Medulla oblongata (tissue), 1 donor: ENCODE measurements at regions not wholly inside any gene's neighbourhood (a gene's known extent, or its start where the extent isn't known, plus 50 kb on each side); places are given as distances from the start of the nearest gene placed in this dataset.
"Not testable (repeated sequence)": the region's sequence is repeated elsewhere in the genome, so short reads cannot be mapped to it uniquely, and the experiment has no call there.

Experiments
- DNase-seq: peaks from one replicate; pipeline ENCODE4 v3.0.0-alpha.2; 2015; ENCODE audit errors: extremely low spot score

- DNase-seq = no peak
Observed at GRCh38 chr4:34419871-34420270, 1824.4 kb downstream of the ARAP2 start.

- peak; percentile 7 for DNase-seq
Observed at GRCh38 chr4:34422472-34423175, 1821.7 kb downstream of the ARAP2 start.

GRCh38 chr4:34432706-34433105, 1811.6 kb downstream of the ARAP2 start:
- DNase-seq = no peak

- DNase-seq = not testable (repeated sequence)
Observed at GRCh38 chr4:34434377-34434776, 1809.9 kb downstream of the ARAP2 start.

- no peak for DNase-seq
Observed at GRCh38 chr4:34464196-34464595, 1780.1 kb downstream of the ARAP2 start.

GRCh38 chr4:34466411-34466810, 1777.9 kb downstream of the ARAP2 start:
- no peak for DNase-seq

GRCh38 chr4:34469516-34469915, 1774.8 kb downstream of the ARAP2 start:
- DNase-seq = no peak

- DNase-seq = no peak
Observed at GRCh38 chr4:34485252-34485651, 1759.1 kb downstream of the ARAP2 start.

GRCh38 chr4:34486461-34487363, 1757.6 kb downstream of the ARAP2 start:
- no peak for DNase-seq

GRCh38 chr4:34492414-34492813, 1751.9 kb downstream of the ARAP2 start:
- no peak for DNase-seq

- no peak for DNase-seq
Observed at GRCh38 chr4:34502086-34502485, 1742.2 kb downstream of the ARAP2 start.

GRCh38 chr4:34504731-34505130, 1739.6 kb downstream of the ARAP2 start:
- not testable (repeated sequence) for DNase-seq

GRCh38 chr4:34506511-34507092, 1737.7 kb downstream of the ARAP2 start:
- DNase-seq = not testable (repeated sequence)

- DNase-seq = no peak
Observed at GRCh38 chr4:34512616-34513015, 1731.7 kb downstream of the ARAP2 start.

GRCh38 chr4:34516524-34516923, 1727.8 kb downstream of the ARAP2 start:
- no peak for DNase-seq

- no peak for DNase-seq
Observed at GRCh38 chr4:34534916-34535315, 1709.4 kb downstream of the ARAP2 start.

- no peak for DNase-seq
Observed at GRCh38 chr4:34566091-34566490, 1678.2 kb downstream of the ARAP2 start.

GRCh38 chr4:34572026-34572425, 1672.3 kb downstream of the ARAP2 start:
- no peak for DNase-seq

GRCh38 chr4:34615315-34615714, 1629.0 kb downstream of the ARAP2 start:
- no peak for DNase-seq

GRCh38 chr4:34619531-34620162, 1624.7 kb downstream of the ARAP2 start:
- DNase-seq = peak; percentile 4

- no peak for DNase-seq
Observed at GRCh38 chr4:34628471-34628870, 1615.8 kb downstream of the ARAP2 start.

- no peak for DNase-seq
Observed at GRCh38 chr4:34629451-34629850, 1614.9 kb downstream of the ARAP2 start.
